ENCODE measurements at regions not wholly inside any gene's neighbourhood (a gene's known extent, or its start where the extent isn't known, plus 50 kb on each side); places are given as distances from the start of the nearest gene placed in this dataset.

- no peak for DNase-seq
Observed at GRCh38 chr18:31248783-31249521, 69.0 kb upstream of the DSG1 start.

DNA sequence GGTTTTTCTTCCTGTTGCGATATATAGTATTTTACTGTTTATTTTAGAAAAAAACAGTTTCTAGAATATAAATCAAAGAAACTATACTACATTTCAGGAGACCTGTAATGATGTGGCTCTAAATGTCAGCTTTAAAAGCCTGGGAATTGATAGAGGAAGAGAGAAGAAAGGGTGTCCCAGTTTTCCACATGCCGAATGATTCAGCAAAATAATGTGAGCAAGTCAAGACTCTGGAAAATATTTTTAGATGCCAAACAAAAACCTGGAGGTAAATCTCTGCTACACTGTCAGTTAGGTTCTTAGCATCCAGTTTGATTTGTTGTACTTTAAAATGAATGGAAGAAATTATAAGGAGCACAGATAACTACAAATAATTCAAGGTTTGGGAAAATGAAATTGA lies 67.1 kb upstream of the DSG1 start:
- no peak for DNase-seq

- DNase-seq, result no peak
Observed at GRCh38 chr18:31252522-31252921, 65.4 kb upstream of the DSG1 start.

DNA sequence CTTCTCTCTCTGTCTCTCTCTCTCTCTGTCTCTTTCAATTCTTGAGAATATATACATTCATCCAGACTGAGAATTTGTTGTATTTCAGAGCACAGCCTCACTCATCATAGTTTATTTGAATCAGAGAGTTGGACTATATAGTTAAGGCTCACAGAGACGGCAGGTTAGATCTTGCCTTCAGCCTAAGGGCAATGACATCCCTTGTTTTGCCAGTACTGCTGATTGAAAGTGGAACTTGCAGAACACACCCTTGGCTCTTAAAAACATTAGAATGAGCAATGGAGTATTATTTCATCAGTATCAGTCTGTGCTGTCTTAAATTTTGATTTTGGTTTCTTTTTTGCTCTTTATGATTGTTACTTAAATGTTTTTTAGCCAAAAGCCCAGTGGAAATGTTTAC lies 62.0 kb upstream of the DSG1 start:
- no peak for DNase-seq

GRCh38 chr18:31258789-31259188 lies 59.2 kb upstream of the DSG1 start:
- no peak for DNase-seq

DNA sequence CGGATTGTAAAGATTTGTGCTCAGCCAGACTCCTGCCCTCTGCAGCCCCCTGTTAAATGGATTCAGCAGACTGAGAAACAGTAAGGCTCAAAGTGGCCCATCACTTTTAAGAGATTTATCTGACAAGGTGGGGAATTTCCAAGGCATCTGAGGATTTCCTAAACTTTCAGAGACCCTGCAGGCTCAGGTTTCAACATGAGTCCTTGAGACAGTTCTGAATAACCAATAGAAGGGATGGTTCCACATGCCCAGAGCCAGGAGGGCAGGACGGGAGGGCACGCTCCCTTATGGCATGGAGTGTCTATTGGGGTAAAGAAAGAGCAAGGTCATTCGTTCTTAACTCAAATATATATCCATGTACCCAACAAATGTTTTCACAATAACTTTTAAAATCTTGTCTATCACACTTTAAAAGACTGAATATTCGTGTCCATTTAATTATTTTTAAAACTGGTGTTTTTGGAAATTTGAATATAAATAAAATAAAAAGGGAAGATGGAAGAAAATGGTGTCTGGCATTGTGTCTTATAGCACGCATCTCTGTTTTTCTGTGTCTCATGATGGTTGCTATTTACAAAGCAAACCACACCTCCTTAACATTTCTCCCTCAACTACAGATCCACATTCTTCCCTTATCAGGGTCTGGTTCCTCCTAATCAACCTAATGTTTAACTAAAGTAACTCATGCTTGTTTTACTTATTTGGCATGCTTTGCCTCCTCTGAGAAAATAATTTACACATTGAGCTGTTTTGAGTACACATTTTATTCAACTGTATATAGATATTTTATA lies 56.0 kb upstream of the DSG1 start:
- DNase-seq, result no peak

GRCh38 chr18:31267823-31268481 lies 50.0 kb upstream of the DSG1 start:
- DNase-seq, result no peak
